WTC11 (cell line): ENCODE measurements at regions not wholly inside any gene's neighbourhood (a gene's known extent, or its start where the extent isn't known, plus 50 kb on each side); places are given as distances from the start of the nearest gene placed in this dataset.

Source experiments
- ATAC-seq: fragments of 200-7000 bp; cut with Tn5 transposase; 2 replicates; pipeline ENCODE4 v1.10.0; 2021; ENCODE audit warnings: mild to moderate bottlenecking, moderate library complexity
- CTCF ChIA-PET: fragments of 300-600 bp; sonication (Branson Sonifier 250); formaldehyde crosslinking; loops from one replicate; lab custom pipeline; 2021; ENCODE audit warnings: antibody characterized with exemption; lab: Charles Lee
- POLR2A ChIA-PET: fragments of 350-600 bp; sonication (Branson Sonifier 250); formaldehyde crosslinking; loops from one replicate; lab custom pipeline; 2021; ENCODE audit warnings: antibody characterized with exemption; lab: Charles Lee
- DNase-seq: peaks from one replicate; pipeline ENCODE4 v3.0.0; 2021; ENCODE audit warnings: low spot score
- H3K27ac Mint-ChIP-seq: 2 replicates; pipeline ENCODE4 v1.8.0; 2021; ENCODE audit warnings: mixed read lengths
- H3K27me3 Mint-ChIP-seq: 2 replicates; pipeline ENCODE4 v1.8.0; 2021; ENCODE audit warnings: low read depth, mild to moderate bottlenecking, moderate library complexity, mixed read lengths
- H3K36me3 Mint-ChIP-seq: 2 replicates; pipeline ENCODE4 v1.8.0; 2021; ENCODE audit warnings: mixed read lengths
- H3K4me1 Mint-ChIP-seq: 2 replicates; pipeline ENCODE4 v1.8.0; 2022; ENCODE audit warnings: mixed read lengths
- H3K4me3 Mint-ChIP-seq: 2 replicates; pipeline ENCODE4 v1.8.0; 2021; ENCODE audit warnings: mild to moderate bottlenecking, moderate library complexity, mixed read lengths
- H3K9me3 Mint-ChIP-seq: 2 replicates; pipeline ENCODE4 v1.8.0; 2021; ENCODE audit warnings: mixed read lengths
- ARID4B ChIP-seq: sonication (generic); formaldehyde crosslinking; IDR thresholded peaks from 2 replicates; pipeline ENCODE4 v1.8.0; 2023; ENCODE audit warnings: missing genetic modification reagents, mild to moderate bottlenecking, borderline replicate concordance
- ATF1 ChIP-seq: sonication (generic); formaldehyde crosslinking; IDR thresholded peaks from 2 replicates; pipeline ENCODE4 v1.8.1; 2023; ENCODE audit warnings: mild to moderate bottlenecking, moderate library complexity, missing genetic modification reagents
- ATF6 ChIP-seq: sonication (generic); formaldehyde crosslinking; IDR thresholded peaks from 2 replicates; pipeline ENCODE4 v1.8.1; 2023; ENCODE audit warnings: mild to moderate bottlenecking, missing genetic modification reagents
- CBFB ChIP-seq: sonication (generic); formaldehyde crosslinking; IDR thresholded peaks from 2 replicates; pipeline ENCODE4 v1.8.1; 2022; ENCODE audit warnings: mild to moderate bottlenecking, low read depth, missing genetic modification reagents
- CREM ChIP-seq: sonication (generic); formaldehyde crosslinking; IDR thresholded peaks from 2 replicates; pipeline ENCODE4 v1.8.1; 2022; ENCODE audit warnings: mild to moderate bottlenecking, missing genetic modification reagents, moderate library complexity
- E2F1 ChIP-seq: sonication (generic); formaldehyde crosslinking; IDR thresholded peaks from 2 replicates; pipeline ENCODE4 v1.8.0; 2022; ENCODE audit warnings: mild to moderate bottlenecking, missing genetic modification reagents
- EMX1 ChIP-seq: fragments of 250-450 bp; sonication (Bioruptor Pico); IDR thresholded peaks from 2 replicates; pipeline ENCODE4 v1.8.0; 2021; ENCODE audit warnings: mild to moderate bottlenecking
- ERG ChIP-seq: fragments of 250-450 bp; sonication (Bioruptor Pico); IDR thresholded peaks from 2 replicates; pipeline ENCODE4 v1.8.0; 2021; ENCODE audit warnings: mild to moderate bottlenecking
- ESRRA ChIP-seq: sonication (generic); formaldehyde crosslinking; IDR thresholded peaks from 2 replicates; pipeline ENCODE4 v1.8.1; 2022; ENCODE audit warnings: mild to moderate bottlenecking, missing genetic modification reagents, borderline replicate concordance
- ETV6 ChIP-seq: sonication (generic); formaldehyde crosslinking; IDR thresholded peaks from 2 replicates; pipeline ENCODE4 v1.8.1; 2022; ENCODE audit warnings: mild to moderate bottlenecking, missing genetic modification reagents
- FOXP4 ChIP-seq: sonication (generic); formaldehyde crosslinking; IDR thresholded peaks from 2 replicates; pipeline ENCODE4 v1.8.0; 2022; ENCODE audit warnings: mild to moderate bottlenecking, missing genetic modification reagents
- HMGA2 ChIP-seq: fragments of 250-450 bp; sonication (Bioruptor Pico); IDR thresholded peaks from 2 replicates; pipeline ENCODE4 v1.4.0; 2021; ENCODE audit warnings: mild to moderate bottlenecking, moderate library complexity
- JAZF1 ChIP-seq: fragments of 250-450 bp; sonication (Bioruptor Pico); IDR thresholded peaks from 2 replicates; pipeline ENCODE4 v1.9.0; 2021; ENCODE audit warnings: moderate library complexity, mild to moderate bottlenecking, inconsistent platforms
- MAX ChIP-seq: sonication (generic); formaldehyde crosslinking; IDR thresholded peaks from 2 replicates; pipeline ENCODE4 v1.8.0; 2022; ENCODE audit warnings: mild to moderate bottlenecking, missing genetic modification reagents
- NFYB ChIP-seq: sonication (generic); formaldehyde crosslinking; conservative IDR thresholded peaks from 2 replicates; pipeline ENCODE4 v1.8.0; 2022; ENCODE audit warnings: low read depth, missing genetic modification reagents
- PRRX2 ChIP-seq: fragments of 250-450 bp; sonication (Bioruptor Pico); IDR thresholded peaks from 2 replicates; pipeline ENCODE4 v1.8.0; 2021; ENCODE audit warnings: mild to moderate bottlenecking
- SP1 ChIP-seq: sonication (generic); formaldehyde crosslinking; conservative IDR thresholded peaks from 2 replicates; pipeline ENCODE4 v1.8.1; 2022; ENCODE audit warnings: missing genetic modification reagents
- ZBTB21 ChIP-seq: sonication (generic); formaldehyde crosslinking; IDR thresholded peaks from 2 replicates; pipeline ENCODE4 v1.8.1; 2023; ENCODE audit warnings: mild to moderate bottlenecking, missing genetic modification reagents, borderline replicate concordance
- ZNF425 ChIP-seq: fragments of 250-450 bp; sonication (Bioruptor Pico); conservative IDR thresholded peaks from 2 replicates; pipeline ENCODE4 v1.9.0; 2021; ENCODE audit warnings: mild to moderate bottlenecking
- ZNF512 ChIP-seq: sonication (generic); formaldehyde crosslinking; IDR thresholded peaks from 2 replicates; pipeline ENCODE4 v1.8.1; 2022; ENCODE audit warnings: missing genetic modification reagents, borderline replicate concordance

- Mint-ChIP-seq H3K27me3 (no peaks in the 10 kb centered on the region), H3K27ac (no peak overlapping the region), H3K4me1 (no peaks in the 10 kb centered on the region), H3K36me3 (no peaks in the 10 kb centered on the region), H3K4me3 (no peak overlapping the region), H3K9me3 (no peaks in the 10 kb centered on the region)
- POLR2A ChIA-PET: no interaction called here
- TF ChIP-seq ETV6 (CRISPR knock-in tag) (no peak), ATF1 (no peak), E2F1 (CRISPR knock-in tag) (no peak), CREM (CRISPR knock-in tag) (no peak), JAZF1 (no peak), ESRRA (CRISPR knock-in tag) (no peak), NFYB (CRISPR knock-in tag) (no peak), CBFB (no peak), ZBTB21 (CRISPR knock-in tag) (no peak)
- DNase-seq (no peak), ATAC-seq (no peak)
- CTCF ChIA-PET: no interaction called here
Observed at GRCh38 chr4:81826817-81827424, 355.2 kb upstream of the RASGEF1B start.

GRCh38 chr4:81826335-81826734, 354.6 kb upstream of the RASGEF1B start:
- no peaks in the 10 kb centered on the region for H3K4me1 Mint-ChIP-seq
- H3K27me3 Mint-ChIP-seq: no peaks in the 10 kb centered on the region
- H3K36me3 Mint-ChIP-seq: no peaks in the 10 kb centered on the region
- DNase-seq (no peak), ATAC-seq (no peak)
- H3K4me3 Mint-ChIP-seq: no peak overlapping the region
- H3K27ac Mint-ChIP-seq: no peak overlapping the region
- ChIA-PET CTCF (no interaction called here), POLR2A (no interaction called here)
- H3K9me3 Mint-ChIP-seq: no peaks in the 10 kb centered on the region
- no peak for TF ChIP-seq ARID4B (CRISPR knock-in tag)
- TF ChIP-seq ZNF512 (CRISPR knock-in tag): no peak
- no peak for TF ChIP-seq ZNF425 (CRISPR knock-in tag)
- no peak for TF ChIP-seq FOXP4 (CRISPR knock-in tag)
- TF ChIP-seq JAZF1: no peak
- no peak for TF ChIP-seq PRRX2 (CRISPR knock-in tag)
- TF ChIP-seq CBFB: no peak
- no peak for TF ChIP-seq HMGA2 (CRISPR knock-in tag)
- no peak for TF ChIP-seq ESRRA (CRISPR knock-in tag)
- TF ChIP-seq MAX (CRISPR knock-in tag): no peak
- TF ChIP-seq EMX1 (CRISPR knock-in tag): no peak
- TF ChIP-seq ERG: no peak
- no peak for TF ChIP-seq ATF6 (CRISPR knock-in tag)
- TF ChIP-seq SP1 (CRISPR knock-in tag): no peak
